ENCODE measurements at regions not wholly inside any gene's neighbourhood (a gene's known extent, or its start where the extent isn't known, plus 50 kb on each side); places are given as distances from the start of the nearest gene placed in this dataset.

- H3K27ac Mint-ChIP-seq: no peak overlapping the region
- H3K4me3 Mint-ChIP-seq: no peak overlapping the region
- no peaks in the 10 kb centered on the region for H3K36me3 Mint-ChIP-seq (ENCODE audit: low read depth)
- TF ChIP-seq NANOG (IDR thresholded peaks at IDR 0.05; ENCODE audit: borderline replicate concordance) (no peak), EZH2phosphoT487 (IDR thresholded peaks at IDR 0.05; ENCODE audit: unreplicated experiment) (no peak), ETS1 (IDR thresholded peaks at IDR 0.05) (no peak), POLR2AphosphoS5 (IDR thresholded peaks at IDR 0.05; ENCODE audit: low read depth) (no peak), STAT1 (IDR thresholded peaks at IDR 0.05; ENCODE audit: unreplicated experiment) (no peak)
- TF ChIP-seq, protein P1, sequence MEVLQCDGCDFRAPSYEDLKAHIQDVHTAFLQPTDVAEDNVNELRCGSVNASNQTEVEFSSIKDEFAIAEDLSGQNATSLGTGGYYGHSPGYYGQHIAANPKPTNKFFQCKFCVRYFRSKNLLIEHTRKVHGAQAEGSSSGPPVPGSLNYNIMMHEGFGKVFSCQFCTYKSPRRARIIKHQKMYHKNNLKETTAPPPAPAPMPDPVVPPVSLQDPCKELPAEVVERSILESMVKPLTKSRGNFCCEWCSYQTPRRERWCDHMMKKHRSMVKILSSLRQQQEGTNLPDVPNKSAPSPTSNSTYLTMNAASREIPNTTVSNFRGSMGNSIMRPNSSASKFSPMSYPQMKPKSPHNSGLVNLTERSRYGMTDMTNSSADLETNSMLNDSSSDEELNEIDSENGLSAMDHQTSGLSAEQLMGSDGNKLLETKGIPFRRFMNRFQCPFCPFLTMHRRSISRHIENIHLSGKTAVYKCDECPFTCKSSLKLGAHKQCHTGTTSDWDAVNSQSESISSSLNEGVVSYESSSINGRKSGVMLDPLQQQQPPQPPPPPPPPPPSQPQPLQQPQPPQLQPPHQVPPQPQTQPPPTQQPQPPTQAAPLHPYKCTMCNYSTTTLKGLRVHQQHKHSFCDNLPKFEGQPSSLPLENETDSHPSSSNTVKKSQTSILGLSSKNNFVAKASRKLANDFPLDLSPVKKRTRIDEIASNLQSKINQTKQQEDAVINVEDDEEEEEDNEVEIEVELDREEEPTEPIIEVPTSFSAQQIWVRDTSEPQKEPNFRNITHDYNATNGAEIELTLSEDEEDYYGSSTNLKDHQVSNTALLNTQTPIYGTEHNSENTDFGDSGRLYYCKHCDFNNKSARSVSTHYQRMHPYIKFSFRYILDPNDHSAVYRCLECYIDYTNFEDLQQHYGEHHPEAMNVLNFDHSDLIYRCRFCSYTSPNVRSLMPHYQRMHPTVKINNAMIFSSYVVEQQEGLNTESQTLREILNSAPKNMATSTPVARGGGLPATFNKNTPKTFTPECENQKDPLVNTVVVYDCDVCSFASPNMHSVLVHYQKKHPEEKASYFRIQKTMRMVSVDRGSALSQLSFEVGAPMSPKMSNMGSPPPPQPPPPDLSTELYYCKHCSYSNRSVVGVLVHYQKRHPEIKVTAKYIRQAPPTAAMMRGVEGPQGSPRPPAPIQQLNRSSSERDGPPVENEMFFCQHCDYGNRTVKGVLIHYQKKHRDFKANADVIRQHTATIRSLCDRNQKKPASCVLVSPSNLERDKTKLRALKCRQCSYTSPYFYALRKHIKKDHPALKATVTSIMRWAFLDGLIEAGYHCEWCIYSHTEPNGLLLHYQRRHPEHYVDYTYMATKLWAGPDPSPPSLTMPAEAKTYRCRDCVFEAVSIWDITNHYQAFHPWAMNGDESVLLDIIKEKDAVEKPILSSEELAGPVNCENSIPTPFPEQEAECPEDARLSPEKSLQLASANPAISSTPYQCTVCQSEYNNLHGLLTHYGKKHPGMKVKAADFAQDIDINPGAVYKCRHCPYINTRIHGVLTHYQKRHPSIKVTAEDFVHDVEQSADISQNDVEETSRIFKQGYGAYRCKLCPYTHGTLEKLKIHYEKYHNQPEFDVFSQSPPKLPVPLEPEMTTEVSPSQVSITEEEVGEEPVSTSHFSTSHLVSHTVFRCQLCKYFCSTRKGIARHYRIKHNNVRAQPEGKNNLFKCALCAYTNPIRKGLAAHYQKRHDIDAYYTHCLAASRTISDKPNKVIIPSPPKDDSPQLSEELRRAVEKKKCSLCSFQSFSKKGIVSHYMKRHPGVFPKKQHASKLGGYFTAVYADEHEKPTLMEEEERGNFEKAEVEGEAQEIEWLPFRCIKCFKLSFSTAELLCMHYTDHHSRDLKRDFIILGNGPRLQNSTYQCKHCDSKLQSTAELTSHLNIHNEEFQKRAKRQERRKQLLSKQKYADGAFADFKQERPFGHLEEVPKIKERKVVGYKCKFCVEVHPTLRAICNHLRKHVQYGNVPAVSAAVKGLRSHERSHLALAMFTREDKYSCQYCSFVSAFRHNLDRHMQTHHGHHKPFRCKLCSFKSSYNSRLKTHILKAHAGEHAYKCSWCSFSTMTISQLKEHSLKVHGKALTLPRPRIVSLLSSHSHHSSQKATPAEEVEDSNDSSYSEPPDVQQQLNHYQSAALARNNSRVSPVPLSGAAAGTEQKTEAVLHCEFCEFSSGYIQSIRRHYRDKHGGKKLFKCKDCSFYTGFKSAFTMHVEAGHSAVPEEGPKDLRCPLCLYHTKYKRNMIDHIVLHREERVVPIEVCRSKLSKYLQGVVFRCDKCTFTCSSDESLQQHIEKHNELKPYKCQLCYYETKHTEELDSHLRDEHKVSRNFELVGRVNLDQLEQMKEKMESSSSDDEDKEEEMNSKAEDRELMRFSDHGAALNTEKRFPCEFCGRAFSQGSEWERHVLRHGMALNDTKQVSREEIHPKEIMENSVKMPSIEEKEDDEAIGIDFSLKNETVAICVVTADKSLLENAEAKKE (CRISPR knock-in tag; IDR thresholded peaks at IDR 0.05): no peak
- TF ChIP-seq, protein P2, sequence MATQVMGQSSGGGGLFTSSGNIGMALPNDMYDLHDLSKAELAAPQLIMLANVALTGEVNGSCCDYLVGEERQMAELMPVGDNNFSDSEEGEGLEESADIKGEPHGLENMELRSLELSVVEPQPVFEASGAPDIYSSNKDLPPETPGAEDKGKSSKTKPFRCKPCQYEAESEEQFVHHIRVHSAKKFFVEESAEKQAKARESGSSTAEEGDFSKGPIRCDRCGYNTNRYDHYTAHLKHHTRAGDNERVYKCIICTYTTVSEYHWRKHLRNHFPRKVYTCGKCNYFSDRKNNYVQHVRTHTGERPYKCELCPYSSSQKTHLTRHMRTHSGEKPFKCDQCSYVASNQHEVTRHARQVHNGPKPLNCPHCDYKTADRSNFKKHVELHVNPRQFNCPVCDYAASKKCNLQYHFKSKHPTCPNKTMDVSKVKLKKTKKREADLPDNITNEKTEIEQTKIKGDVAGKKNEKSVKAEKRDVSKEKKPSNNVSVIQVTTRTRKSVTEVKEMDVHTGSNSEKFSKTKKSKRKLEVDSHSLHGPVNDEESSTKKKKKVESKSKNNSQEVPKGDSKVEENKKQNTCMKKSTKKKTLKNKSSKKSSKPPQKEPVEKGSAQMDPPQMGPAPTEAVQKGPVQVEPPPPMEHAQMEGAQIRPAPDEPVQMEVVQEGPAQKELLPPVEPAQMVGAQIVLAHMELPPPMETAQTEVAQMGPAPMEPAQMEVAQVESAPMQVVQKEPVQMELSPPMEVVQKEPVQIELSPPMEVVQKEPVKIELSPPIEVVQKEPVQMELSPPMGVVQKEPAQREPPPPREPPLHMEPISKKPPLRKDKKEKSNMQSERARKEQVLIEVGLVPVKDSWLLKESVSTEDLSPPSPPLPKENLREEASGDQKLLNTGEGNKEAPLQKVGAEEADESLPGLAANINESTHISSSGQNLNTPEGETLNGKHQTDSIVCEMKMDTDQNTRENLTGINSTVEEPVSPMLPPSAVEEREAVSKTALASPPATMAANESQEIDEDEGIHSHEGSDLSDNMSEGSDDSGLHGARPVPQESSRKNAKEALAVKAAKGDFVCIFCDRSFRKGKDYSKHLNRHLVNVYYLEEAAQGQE (IDR thresholded peaks at IDR 0.05; ENCODE audit: unreplicated experiment): no peak
- H3K27me3 ChIP-seq (ENCODE audit: insufficient read depth): no peaks in the 10 kb centered on the region
- no peak overlapping the region for H2AFZ ChIP-seq
- H3K27ac ChIP-seq (ENCODE audit: low read depth): no peak overlapping the region
- peaks cover 3% of the 10 kb centered on the region; the same call in 1 of the 3 replicates for H3K9me3 Mint-ChIP-seq
- no peak for ATAC-seq
- no peaks in the 10 kb centered on the region for H3K9me2 ChIP-seq (ENCODE audit: insufficient read depth)
- peaks cover 27% of the 10 kb centered on the region for H3K4me1 ChIP-seq (ENCODE audit: insufficient read depth)
- H3K4me3 ChIP-seq: no peak overlapping the region
- no peak overlapping the region for H3K4me2 ChIP-seq
- peaks cover 2% of the 10 kb centered on the region for H3K27me3 Mint-ChIP-seq (ENCODE audit: insufficient read depth, low read depth, poor library complexity)
- H3K4me1 Mint-ChIP-seq: peaks cover 30% of the 10 kb centered on the region
- no peaks in the 10 kb centered on the region for H3K36me3 ChIP-seq (ENCODE audit: insufficient read depth)
- H4K20me1 ChIP-seq (replicated peaks; ENCODE audit: insufficient read depth): no peaks in the 10 kb centered on the region
- no peak for DNase-seq (ENCODE audit: low spot score)
- no peaks in the 10 kb centered on the region for H3K79me2 ChIP-seq (replicated peaks; ENCODE audit: insufficient read depth)
- H3F3A ChIP-seq (replicated peaks; ENCODE audit: low read depth): no peaks in the 10 kb centered on the region
These were observed 113.5 kb upstream of the NFIB start for GRCh38 chr9:14427419-14427818.
